GM19455 (cell line): ENCODE measurements at regions not wholly inside any gene's neighbourhood (a gene's known extent, or its start where the extent isn't known, plus 50 kb on each side); places are given as distances from the start of the nearest gene placed in this dataset.
"Not testable (repeated sequence)": the region's sequence is repeated elsewhere in the genome, so short reads cannot be mapped to it uniquely, and the experiment has no call there.

Experiments
- ATAC-seq: cut with Tn5 transposase; IDR thresholded peaks from one replicate; pipeline ENCODE4 v1.9.1; 2021; ENCODE audit not compliant: unreplicated experiment

GRCh38 chr6:9139746-9140145 is 704.4 kb upstream of the SLC35B3 start:
- no peak for ATAC-seq

GRCh38 chr6:9138936-9139335 is 703.6 kb upstream of the SLC35B3 start:
- ATAC-seq: no peak

GRCh38 chr6:9136141-9136822 is 700.9 kb upstream of the SLC35B3 start:
- ATAC-seq: no peak

GRCh38 chr6:9131616-9132015 is 696.3 kb upstream of the SLC35B3 start:
- ATAC-seq: no peak

- no peak for ATAC-seq
Observed at GRCh38 chr6:9131201-9131600, 695.9 kb upstream of the SLC35B3 start.

- no peak for ATAC-seq
Observed at GRCh38 chr6:9128970-9129369, 693.6 kb upstream of the SLC35B3 start.

GRCh38 chr6:9126878-9127560 is 691.7 kb upstream of the SLC35B3 start:
- ATAC-seq: no peak

- ATAC-seq: not testable (repeated sequence)
Observed at GRCh38 chr6:9126034-9126433, 690.7 kb upstream of the SLC35B3 start.

- no peak for ATAC-seq
Observed at GRCh38 chr6:9121549-9121948, 686.2 kb upstream of the SLC35B3 start.

GRCh38 chr6:9116026-9116425 is 680.7 kb upstream of the SLC35B3 start:
- ATAC-seq: no peak

- ATAC-seq: no peak
Observed at GRCh38 chr6:9112544-9112943, 677.2 kb upstream of the SLC35B3 start.

GRCh38 chr6:9103876-9104521 is 668.7 kb upstream of the SLC35B3 start:
- ATAC-seq: no peak

GRCh38 chr6:9101920-9102319 is 666.6 kb upstream of the SLC35B3 start:
- no peak for ATAC-seq

- no peak for ATAC-seq
Observed at GRCh38 chr6:9100869-9101580, 665.7 kb upstream of the SLC35B3 start.

- no peak for ATAC-seq
Observed at GRCh38 chr6:9095729-9096128, 660.4 kb upstream of the SLC35B3 start.

- no peak for ATAC-seq
Observed at GRCh38 chr6:9095137-9095536, 659.8 kb upstream of the SLC35B3 start.

GRCh38 chr6:9089724-9090123 is 654.4 kb upstream of the SLC35B3 start:
- ATAC-seq: no peak

GRCh38 chr6:9087470-9087869 is 652.1 kb upstream of the SLC35B3 start:
- ATAC-seq: no peak

- no peak for ATAC-seq
Observed at GRCh38 chr6:9086331-9086730, 651.0 kb upstream of the SLC35B3 start.

GRCh38 chr6:9085709-9086070 is 650.3 kb upstream of the SLC35B3 start:
- no peak for ATAC-seq

GRCh38 chr6:9085054-9085708 is 649.8 kb upstream of the SLC35B3 start:
- ATAC-seq: no peak
